DMS114 treated with DMSO at 0.1 percent for 48 hours (cell line): ENCODE measurements at regions not wholly inside any gene's neighbourhood (a gene's known extent, or its start where the extent isn't known, plus 50 kb on each side); places are given as distances from the start of the nearest gene placed in this dataset.

ENCODE experiments used
- DNase-seq: peaks from one replicate; lab custom pipeline; 2025; ENCODE audit not compliant: unreplicated experiment; lab: John Stamatoyannopoulos, UW

- DNase-seq = no peak
Measured at GRCh38 chr11:32316232-32316631, 119.1 kb downstream of the WT1 start.

- no peak for DNase-seq
Measured at GRCh38 chr11:32316858-32317642, 118.3 kb downstream of the WT1 start.

GRCh38 chr11:32317643-32318042 is 117.7 kb downstream of the WT1 start:
- DNase-seq = no peak

- DNase-seq = no peak
Measured at GRCh38 chr11:32318071-32319055, 117.0 kb downstream of the WT1 start.

- DNase-seq = no peak
Measured at GRCh38 chr11:32323814-32324130, 111.6 kb downstream of the WT1 start.

- no peak for DNase-seq
Measured at GRCh38 chr11:32325187-32325586, 110.2 kb downstream of the WT1 start.

- DNase-seq = no peak
Measured at GRCh38 chr11:32325725-32326124, 109.6 kb downstream of the WT1 start.

GRCh38 chr11:32326522-32326921 is 108.8 kb downstream of the WT1 start:
- DNase-seq = no peak

- DNase-seq = no peak
Measured at GRCh38 chr11:32328392-32328791, 106.9 kb downstream of the WT1 start.

- DNase-seq = no peak
Measured at GRCh38 chr11:32331098-32331497, 104.2 kb downstream of the WT1 start.

- DNase-seq = no peak
Measured at GRCh38 chr11:32331792-32332191, 103.5 kb downstream of the WT1 start.

GRCh38 chr11:32332990-32333319 is 102.4 kb downstream of the WT1 start:
- DNase-seq = no peak

- peak; percentile 11 for DNase-seq
Measured at GRCh38 chr11:32333320-32333991, 101.9 kb downstream of the WT1 start.

GRCh38 chr11:32334822-32335221 is 100.5 kb downstream of the WT1 start:
- DNase-seq = no peak
